ENCODE measurements at regions not wholly inside any gene's neighbourhood (a gene's known extent, or its start where the extent isn't known, plus 50 kb on each side); places are given as distances from the start of the nearest gene placed in this dataset.

DNA sequence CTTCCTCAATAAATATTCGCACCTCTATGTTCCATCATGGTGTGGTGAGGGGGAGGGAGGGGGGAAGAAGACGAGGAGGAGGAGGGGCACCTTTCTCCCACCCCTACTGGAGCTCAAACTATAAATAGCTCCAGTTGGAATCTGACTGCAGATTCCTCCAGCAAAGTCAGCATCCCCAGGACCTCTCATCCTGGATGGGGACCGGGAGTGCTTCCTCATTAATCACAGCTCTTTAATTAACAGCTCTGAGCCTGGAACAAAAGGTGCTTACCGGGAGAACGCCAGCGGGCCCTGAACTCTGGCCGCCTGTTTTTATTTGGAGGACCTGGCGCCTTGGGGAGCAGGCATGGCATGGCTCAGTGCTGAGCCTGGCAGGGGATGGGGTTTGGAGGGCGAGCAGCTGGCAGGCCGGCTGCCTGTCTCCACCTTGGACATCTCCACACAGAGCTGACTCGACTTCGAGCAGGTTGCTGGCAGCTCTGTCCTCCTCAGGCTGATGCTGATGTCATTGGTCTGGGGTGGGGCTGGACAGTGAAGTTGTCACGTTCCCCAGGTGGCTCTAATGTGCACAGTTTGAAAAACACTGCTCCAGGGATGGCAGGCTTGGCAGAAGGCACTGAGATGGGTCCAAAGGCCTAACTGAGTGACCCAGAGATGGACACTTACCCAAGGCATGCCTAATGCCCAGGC lies 180.4 kb downstream of the DHX35 start:
- no peak for FAIRE-seq
- no peak for DNase-seq (ENCODE audit: insufficient read length, low spot score)
- TF ChIP-seq, protein P1, sequence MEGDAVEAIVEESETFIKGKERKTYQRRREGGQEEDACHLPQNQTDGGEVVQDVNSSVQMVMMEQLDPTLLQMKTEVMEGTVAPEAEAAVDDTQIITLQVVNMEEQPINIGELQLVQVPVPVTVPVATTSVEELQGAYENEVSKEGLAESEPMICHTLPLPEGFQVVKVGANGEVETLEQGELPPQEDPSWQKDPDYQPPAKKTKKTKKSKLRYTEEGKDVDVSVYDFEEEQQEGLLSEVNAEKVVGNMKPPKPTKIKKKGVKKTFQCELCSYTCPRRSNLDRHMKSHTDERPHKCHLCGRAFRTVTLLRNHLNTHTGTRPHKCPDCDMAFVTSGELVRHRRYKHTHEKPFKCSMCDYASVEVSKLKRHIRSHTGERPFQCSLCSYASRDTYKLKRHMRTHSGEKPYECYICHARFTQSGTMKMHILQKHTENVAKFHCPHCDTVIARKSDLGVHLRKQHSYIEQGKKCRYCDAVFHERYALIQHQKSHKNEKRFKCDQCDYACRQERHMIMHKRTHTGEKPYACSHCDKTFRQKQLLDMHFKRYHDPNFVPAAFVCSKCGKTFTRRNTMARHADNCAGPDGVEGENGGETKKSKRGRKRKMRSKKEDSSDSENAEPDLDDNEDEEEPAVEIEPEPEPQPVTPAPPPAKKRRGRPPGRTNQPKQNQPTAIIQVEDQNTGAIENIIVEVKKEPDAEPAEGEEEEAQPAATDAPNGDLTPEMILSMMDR (IDR thresholded peaks at IDR 0.05; ENCODE audit: insufficient read depth, missing control alignments), result no peak

DNA sequence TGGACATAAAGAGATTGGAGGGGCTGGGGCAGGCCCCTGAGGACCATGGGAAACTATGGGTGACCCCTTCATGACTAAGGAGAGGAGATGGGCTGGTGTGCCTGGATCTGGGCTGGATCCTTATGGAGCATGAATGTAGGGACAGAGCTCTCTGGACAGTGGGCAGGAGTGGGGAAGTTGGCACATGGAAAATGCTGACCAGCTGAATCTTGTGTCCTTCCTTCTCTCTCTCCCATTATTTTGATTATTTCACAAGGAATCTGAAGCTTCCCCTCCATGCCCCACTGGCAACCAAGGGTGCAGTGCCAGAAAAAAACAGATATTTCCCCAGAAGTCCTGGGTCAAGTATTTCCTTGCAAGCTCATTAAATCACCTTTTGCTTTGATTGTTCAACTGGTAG lies 175.2 kb downstream of the DHX35 start:
- no peak for DNase-seq (ENCODE audit: insufficient read length, low spot score)
- TF ChIP-seq, protein P1 (IDR thresholded peaks at IDR 0.05; ENCODE audit: insufficient read depth, missing control alignments), result no peak
- no peak for FAIRE-seq

- DNase-seq (ENCODE audit: insufficient read length, low spot score) (no peak), FAIRE-seq (no peak)
- TF ChIP-seq, protein P1 (IDR thresholded peaks at IDR 0.05; ENCODE audit: insufficient read depth, missing control alignments), result no peak
Observed at GRCh38 chr20:39136798-39137197, 174.7 kb downstream of the DHX35 start.

DNA sequence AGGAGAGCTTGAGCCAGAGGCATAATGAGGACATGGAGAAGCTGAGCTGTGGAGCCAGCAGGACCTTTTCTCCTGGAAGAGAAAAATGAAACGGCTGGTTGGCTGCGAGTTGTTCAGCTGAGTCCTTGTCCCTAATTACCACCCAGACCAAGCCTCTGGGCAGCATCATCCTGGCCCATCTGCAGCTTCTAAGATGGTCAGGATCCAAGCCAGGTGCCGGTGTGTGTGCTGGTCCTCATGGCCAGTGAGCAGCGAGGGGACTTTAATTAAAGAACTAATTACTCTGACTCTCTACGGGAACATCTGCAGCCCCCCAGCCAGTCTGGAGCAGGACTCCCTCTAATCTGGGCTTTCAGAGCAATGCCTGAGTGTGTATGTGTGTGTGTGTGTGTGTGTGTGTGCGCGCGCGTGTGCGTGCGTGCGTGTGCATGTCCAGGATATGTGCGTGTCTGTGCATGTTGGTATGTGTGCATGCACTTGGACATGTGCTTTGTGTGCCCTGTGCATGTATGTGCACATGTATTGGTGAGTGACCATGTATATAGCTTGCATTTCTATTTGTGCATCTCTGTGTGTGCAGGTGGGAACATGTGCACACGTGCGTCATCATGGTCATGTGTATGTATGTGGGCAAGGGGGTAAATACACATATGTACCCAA lies 173.9 kb downstream of the DHX35 start:
- TF ChIP-seq, protein P1 (IDR thresholded peaks at IDR 0.05; ENCODE audit: insufficient read depth, missing control alignments), result no peak
- DNase-seq (ENCODE audit: insufficient read length, low spot score) (no peak), FAIRE-seq (no peak)

DNA sequence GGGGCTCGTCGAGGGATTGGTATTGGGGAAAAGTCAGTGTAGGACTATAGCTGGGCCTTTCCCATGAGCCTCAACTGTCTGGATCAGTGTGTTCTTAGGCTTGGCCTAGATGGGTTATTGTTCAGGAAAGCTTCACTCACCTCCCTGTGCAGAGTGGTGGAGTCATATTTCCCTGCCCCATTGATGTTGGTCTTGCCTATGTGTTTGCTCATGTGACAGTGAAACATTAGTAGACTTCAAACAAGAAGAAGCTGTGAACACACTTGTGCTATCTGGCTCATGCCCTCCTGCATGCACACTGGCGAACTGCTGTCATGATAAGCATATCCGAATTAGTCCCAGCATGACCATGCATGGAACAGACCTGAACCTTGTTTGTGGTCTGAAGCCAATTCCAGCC lies 171.1 kb downstream of the DHX35 start:
- DNase-seq (ENCODE audit: insufficient read length, low spot score), result no peak
- FAIRE-seq, result no peak
- TF ChIP-seq, protein P1 (IDR thresholded peaks at IDR 0.05; ENCODE audit: insufficient read depth, missing control alignments), result no peak

GRCh38 chr20:39132511-39132910 lies 170.4 kb downstream of the DHX35 start:
- DNase-seq (ENCODE audit: insufficient read length, low spot score), result no peak
- TF ChIP-seq, protein P1 (IDR thresholded peaks at IDR 0.05; ENCODE audit: insufficient read depth, missing control alignments), result no peak
- no peak for FAIRE-seq

- no peak for DNase-seq (ENCODE audit: insufficient read length, low spot score)
- TF ChIP-seq, protein P1 (IDR thresholded peaks at IDR 0.05; ENCODE audit: insufficient read depth, missing control alignments), result no peak
- FAIRE-seq, result no peak
Observed at GRCh38 chr20:39132093-39132492, 169.9 kb downstream of the DHX35 start.

Measured in D721Med (cell line).